Uterus (tissue), 3 donors: ENCODE measurements at regions not wholly inside any gene's neighbourhood (a gene's known extent, or its start where the extent isn't known, plus 50 kb on each side); places are given as distances from the start of the nearest gene placed in this dataset.

ENCODE experiments used
- DNase-seq, 2 donors: peaks; one replicate each; pipeline ENCODE4 v3.0.0-alpha.2; 2019 to 2020
- H3K27ac ChIP-seq, 2 donors: fragments of 200-600 bp; sonication (generic); 1 replicate in 1 of 2; 2 replicates in 1 of 2; pipeline ENCODE4 v1.5.1; 2016 to 2018
- H3K27me3 ChIP-seq, 2 donors: fragments of 200-600 bp; sonication (generic); one replicate each; pipeline ENCODE4 v1.5.1; 2018 to 2019; ENCODE audit warnings: control low read depth in 1 of 2
- H3K36me3 ChIP-seq, 2 donors: fragments of 200-600 bp; sonication (generic); one replicate each; pipeline ENCODE4 v1.5.1; 2019; ENCODE audit warnings: control low read depth in 1 of 2
- H3K4me1 ChIP-seq, 2 donors: fragments of 200-600 bp; sonication (generic); one replicate each; pipeline ENCODE4 v1.5.1; 2018 to 2019; ENCODE audit warnings: control low read depth in 1 of 2
- H3K4me3 ChIP-seq, 2 donors: fragments of 200-600 bp; sonication (generic); 1 replicate in 1 of 2; 2 replicates in 1 of 2; pipeline ENCODE4 v1.5.1; 2018 to 2019; ENCODE audit warnings: mild to moderate bottlenecking in 1 of 2
- H3K9me3 ChIP-seq, 2 donors: fragments of 200-600 bp; sonication (generic); one replicate each; pipeline ENCODE4 v1.5.1; 2019; ENCODE audit warnings: control low read depth in 1 of 2
- CTCF ChIP-seq, 4 experiments: fragments of 200-600 bp in 2 of 4; fragments of 450-650 bp in 2 of 4; sonication (generic) in 2 of 4; IDR thresholded peaks; one replicate each; pipeline ENCODE4 v1.5.1; 2016 to 2019; ENCODE audit warnings: antibody characterized with exemption in 4 of 4, mild to moderate bottlenecking in 2 of 4, moderate library complexity in 1 of 4
- POLR2A ChIP-seq, 2 donors: fragments of 450-650 bp; IDR thresholded peaks; one replicate each; pipeline ENCODE4 v1.6.1; 2016; ENCODE audit warnings: antibody characterized with exemption in 2 of 2, mild to moderate bottlenecking in 1 of 2, moderate library complexity in 1 of 2
- intact Hi-C: fragments of 100-400 bp; cut with DNase I; formaldehyde crosslinking; loops from one replicate; pipeline ENCODE4 v1.15.1; 2023; ENCODE audit warnings: low total_unique reads
- donor health status: DM: yes; HTN: yes; CAD: no.

DNA sequence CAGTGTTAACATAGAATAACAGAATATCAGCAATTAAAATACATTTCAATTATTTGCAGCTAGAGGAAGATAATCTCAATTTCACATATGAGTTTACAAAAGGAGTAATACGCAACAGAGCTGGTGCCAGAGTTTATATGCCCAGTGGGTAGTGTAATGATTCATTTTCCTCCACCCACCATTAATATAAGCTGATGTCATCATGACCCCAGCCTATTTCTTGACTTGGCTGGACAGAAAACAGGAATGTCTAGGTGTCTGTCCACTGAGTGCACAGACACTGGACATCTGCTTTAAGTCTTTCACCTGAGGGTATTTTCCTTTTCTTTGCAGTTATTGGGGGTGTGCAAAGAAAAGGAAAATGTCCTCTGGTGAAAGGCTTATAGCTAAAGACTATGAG lies 335.5 kb downstream of the TBC1D4 start:
- H3K36me3 ChIP-seq, result no peaks in the 10 kb centered on the region
- H3K4me3 ChIP-seq, result no peak overlapping the region
- TF ChIP-seq CTCF (IDR thresholded peaks at IDR 0.05) (no peak), POLR2A (IDR thresholded peaks at IDR 0.05) (no peak)
- H3K27ac ChIP-seq, result no peak overlapping the region
- no peak for DNase-seq
- no peaks in the 10 kb centered on the region for H3K9me3 ChIP-seq
- H3K4me1 ChIP-seq, result no peaks in the 10 kb centered on the region
- intact Hi-C loops, result no loop called here
- no peaks in the 10 kb centered on the region for H3K27me3 ChIP-seq

DNA sequence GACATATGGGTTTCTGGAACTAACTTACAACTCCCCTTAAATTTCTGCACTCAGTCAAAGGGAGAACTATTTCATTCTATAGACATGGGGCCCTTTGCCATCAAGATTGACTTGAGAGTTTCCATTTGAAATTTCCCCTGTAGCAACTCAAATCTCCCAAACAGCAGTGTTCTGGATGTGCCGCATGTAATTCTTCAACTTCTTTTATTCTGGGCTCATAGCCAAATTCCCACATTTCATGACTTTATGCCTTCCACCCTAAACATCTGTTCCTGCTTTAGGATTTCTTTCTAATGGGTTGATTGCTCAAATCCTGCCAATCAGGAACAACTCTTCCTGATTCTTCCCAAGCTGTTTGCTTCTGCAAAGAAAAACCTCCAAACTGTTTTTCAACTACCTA lies 336.0 kb downstream of the TBC1D4 start:
- intact Hi-C loops, result no loop called here

DNA sequence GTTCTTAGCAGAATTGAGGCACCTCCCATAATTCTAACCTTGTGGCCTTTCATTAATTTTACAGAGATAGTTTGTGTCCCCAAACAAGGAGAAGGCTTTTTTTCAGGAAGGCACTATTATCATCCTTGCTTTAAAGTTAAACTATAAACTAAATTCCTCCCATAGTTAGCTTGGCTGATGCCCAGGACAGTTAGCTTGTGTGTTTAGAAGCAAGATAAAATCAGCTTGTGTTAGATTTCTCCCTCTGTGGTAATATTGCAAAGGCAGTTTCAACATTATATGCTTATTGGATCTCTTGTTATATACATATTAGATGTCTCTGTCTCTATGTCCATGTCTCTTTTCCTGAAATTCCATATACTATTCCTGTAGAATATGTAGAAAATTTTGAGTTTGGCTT lies 342.7 kb downstream of the TBC1D4 start:
- Histone ChIP-seq H3K4me1 (no peaks in the 10 kb centered on the region), H3K4me3 (no peak overlapping the region), H3K27me3 (no peaks in the 10 kb centered on the region), H3K9me3 (no peaks in the 10 kb centered on the region), H3K36me3 (no peaks in the 10 kb centered on the region), H3K27ac (no peak overlapping the region)
- TF ChIP-seq POLR2A (IDR thresholded peaks at IDR 0.05), result no peak
- intact Hi-C loops, result no loop called here
- no peak for DNase-seq

More for the DNA sequence above, 336.0 kb downstream of the TBC1D4 start:
- Histone ChIP-seq H3K27me3 (no peaks in the 10 kb centered on the region), H3K9me3 (no peaks in the 10 kb centered on the region), H3K36me3 (no peaks in the 10 kb centered on the region), H3K27ac (no peak overlapping the region), H3K4me3 (no peak overlapping the region), H3K4me1 (no peaks in the 10 kb centered on the region)
- TF ChIP-seq POLR2A (IDR thresholded peaks at IDR 0.05), result no peak
- no peak for TF ChIP-seq CTCF (IDR thresholded peaks at IDR 0.05)
- DNase-seq, result no peak

DNA sequence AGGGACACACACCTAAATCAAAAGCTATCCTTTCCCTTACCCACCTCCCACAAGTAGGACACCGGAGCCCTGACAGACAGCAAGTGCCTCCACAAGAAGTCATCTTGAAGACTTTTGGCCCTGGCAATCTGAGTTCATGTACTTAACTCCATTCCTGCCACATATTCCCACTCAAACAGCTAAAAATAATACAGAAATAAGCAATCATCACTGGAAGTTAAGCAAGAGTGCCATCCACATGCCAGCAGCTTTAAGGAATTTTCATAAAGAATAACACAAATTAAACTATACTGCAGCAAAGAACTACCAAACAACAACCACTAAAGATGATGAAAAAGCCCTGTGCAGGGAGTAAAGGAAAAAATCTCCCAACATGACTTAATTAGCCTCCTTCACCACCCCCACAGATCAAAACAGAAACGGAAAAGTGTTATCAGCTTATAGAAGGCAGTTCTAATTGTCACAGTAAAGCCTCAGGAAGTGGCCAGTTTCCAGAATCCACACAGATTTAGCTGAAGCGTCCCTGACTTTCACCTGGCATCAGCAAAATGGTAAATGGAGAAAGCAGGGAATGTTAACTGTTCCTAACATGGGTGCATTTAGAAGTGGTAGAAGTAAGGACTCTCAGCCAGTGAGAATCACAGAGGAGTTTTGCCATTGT lies 343.9 kb downstream of the TBC1D4 start:
- intact Hi-C loops, result no loop called here
- TF ChIP-seq POLR2A (IDR thresholded peaks at IDR 0.05), result no peak
- TF ChIP-seq CTCF (IDR thresholded peaks at IDR 0.05), result no peak
- H3K9me3 ChIP-seq, result no peaks in the 10 kb centered on the region
- H3K4me1 ChIP-seq, result no peaks in the 10 kb centered on the region
- no peaks in the 10 kb centered on the region for H3K36me3 ChIP-seq
- DNase-seq, result no peak
- no peaks in the 10 kb centered on the region for H3K27me3 ChIP-seq
- H3K27ac ChIP-seq, result no peak overlapping the region
- H3K4me3 ChIP-seq, result no peak overlapping the region

GRCh38 chr13:75136151-75136550 lies 345.8 kb downstream of the TBC1D4 start:
- Histone ChIP-seq H3K4me3 (no peak overlapping the region), H3K27ac (no peak overlapping the region), H3K9me3 (no peaks in the 10 kb centered on the region), H3K36me3 (no peaks in the 10 kb centered on the region), H3K4me1 (no peaks in the 10 kb centered on the region), H3K27me3 (no peaks in the 10 kb centered on the region)
- intact Hi-C loops, result no loop called here
- TF ChIP-seq CTCF (IDR thresholded peaks at IDR 0.05), result no peak
- no peak for TF ChIP-seq POLR2A (IDR thresholded peaks at IDR 0.05)
- DNase-seq, result no peak
